NCI-H1694 (cell line): ENCODE measurements at regions not wholly inside any gene's neighbourhood (a gene's known extent, or its start where the extent isn't known, plus 50 kb on each side); places are given as distances from the start of the nearest gene placed in this dataset.

ENCODE experiments used
- DNase-seq: peaks from one replicate; lab custom pipeline; 2025; lab: John Stamatoyannopoulos, UW

- no peak for DNase-seq
Measured at GRCh38 chr10:47143473-47143872, 156.5 kb upstream of the GDF10 start.

GRCh38 chr10:47144525-47144924, 155.5 kb upstream of the GDF10 start:
- no peak for DNase-seq

- DNase-seq, result no peak
Measured at GRCh38 chr10:47145290-47145934, 154.6 kb upstream of the GDF10 start.

GRCh38 chr10:47146572-47146971, 153.4 kb upstream of the GDF10 start:
- no peak for DNase-seq

- no peak for DNase-seq
Measured at GRCh38 chr10:47147186-47147585, 152.8 kb upstream of the GDF10 start.

GRCh38 chr10:47150581-47150980, 149.4 kb upstream of the GDF10 start:
- no peak for DNase-seq

GRCh38 chr10:47151920-47152319, 148.1 kb upstream of the GDF10 start:
- no peak for DNase-seq

GRCh38 chr10:47152861-47153349, 147.1 kb upstream of the GDF10 start:
- DNase-seq, result no peak

- no peak for DNase-seq
Measured at GRCh38 chr10:47154762-47155161, 145.2 kb upstream of the GDF10 start.

- DNase-seq, result no peak
Measured at GRCh38 chr10:47156873-47157272, 143.1 kb upstream of the GDF10 start.

- no peak for DNase-seq
Measured at GRCh38 chr10:47158116-47159071, 141.6 kb upstream of the GDF10 start.

- DNase-seq, result no peak
Measured at GRCh38 chr10:47159361-47160260, 140.4 kb upstream of the GDF10 start.

- no peak for DNase-seq
Measured at GRCh38 chr10:47160261-47160908, 139.6 kb upstream of the GDF10 start.

GRCh38 chr10:47160967-47161366, 139.0 kb upstream of the GDF10 start:
- no peak for DNase-seq

- no peak for DNase-seq
Measured at GRCh38 chr10:47161465-47161864, 138.5 kb upstream of the GDF10 start.

GRCh38 chr10:47164126-47164799, 135.7 kb upstream of the GDF10 start:
- no peak for DNase-seq

- no peak for DNase-seq
Measured at GRCh38 chr10:47164800-47165128, 135.2 kb upstream of the GDF10 start.

- no peak for DNase-seq
Measured at GRCh38 chr10:47165168-47165710, 134.8 kb upstream of the GDF10 start.

- DNase-seq, result no peak
Measured at GRCh38 chr10:47165711-47166404, 134.1 kb upstream of the GDF10 start.

GRCh38 chr10:47166405-47166777, 133.6 kb upstream of the GDF10 start:
- DNase-seq, result no peak
